ENCODE measurements at regions not wholly inside any gene's neighbourhood (a gene's known extent, or its start where the extent isn't known, plus 50 kb on each side); places are given as distances from the start of the nearest gene placed in this dataset.
"Not testable (repeated sequence)": the region's sequence is repeated elsewhere in the genome, so short reads cannot be mapped to it uniquely, and the experiment has no call there.

GRCh38 chr2:89756616-89757015 lies 1065.1 kb downstream of the RPIA start:
- H3K9me3 ChIP-seq (ENCODE audit: low read depth, low read length); H3K27me3 ChIP-seq (ENCODE audit: insufficient read depth, low read length); H4K20me1 ChIP-seq (ENCODE audit: insufficient read depth, low read length): not testable (repeated sequence)

GRCh38 chr2:89758332-89759026 lies 1067.0 kb downstream of the RPIA start:
- H3K36me3 ChIP-seq (ENCODE audit: insufficient read depth, low read length); H4K20me1 ChIP-seq (ENCODE audit: insufficient read depth, low read length); H3K27me3 ChIP-seq (ENCODE audit: insufficient read depth, low read length); H3K27ac ChIP-seq (ENCODE audit: low read depth, low read length); H3K79me2 ChIP-seq (ENCODE audit: insufficient read depth, low read length); H3K4me3 ChIP-seq (ENCODE audit: insufficient read depth, low read length); H3K4me2 ChIP-seq (ENCODE audit: insufficient read depth, low read length); H3K9me3 ChIP-seq (ENCODE audit: low read depth, low read length); H2AFZ ChIP-seq (ENCODE audit: low read length); DNase-seq (ENCODE audit: insufficient read length, low spot score, missing footprints); H3K4me1 ChIP-seq (ENCODE audit: insufficient read depth, low read length): not testable (repeated sequence)

More at GRCh38 chr2:89756616-89757015, 1065.1 kb downstream of the RPIA start:
- H3K36me3 ChIP-seq (ENCODE audit: insufficient read depth, low read length); H3K27ac ChIP-seq (ENCODE audit: low read depth, low read length); DNase-seq (ENCODE audit: insufficient read length, low spot score, missing footprints); H3K4me3 ChIP-seq (ENCODE audit: insufficient read depth, low read length); H2AFZ ChIP-seq (ENCODE audit: low read length); H3K4me1 ChIP-seq (ENCODE audit: insufficient read depth, low read length); H3K4me2 ChIP-seq (ENCODE audit: insufficient read depth, low read length); H3K79me2 ChIP-seq (ENCODE audit: insufficient read depth, low read length): not testable (repeated sequence)

- DNase-seq (ENCODE audit: insufficient read length, low spot score, missing footprints); H3K27ac ChIP-seq (ENCODE audit: low read depth, low read length); H3K36me3 ChIP-seq (ENCODE audit: insufficient read depth, low read length); H3K4me3 ChIP-seq (ENCODE audit: insufficient read depth, low read length); H4K20me1 ChIP-seq (ENCODE audit: insufficient read depth, low read length); H2AFZ ChIP-seq (ENCODE audit: low read length); H3K9me3 ChIP-seq (ENCODE audit: low read depth, low read length); H3K4me2 ChIP-seq (ENCODE audit: insufficient read depth, low read length); H3K4me1 ChIP-seq (ENCODE audit: insufficient read depth, low read length); H3K79me2 ChIP-seq (ENCODE audit: insufficient read depth, low read length); H3K27me3 ChIP-seq (ENCODE audit: insufficient read depth, low read length): not testable (repeated sequence)
These were observed 1069.3 kb downstream of the RPIA start for GRCh38 chr2:89760762-89761161.

- not testable (repeated sequence) for H3K79me2 ChIP-seq (ENCODE audit: insufficient read depth, low read length); H3K4me3 ChIP-seq (ENCODE audit: insufficient read depth, low read length); H3K27me3 ChIP-seq (ENCODE audit: insufficient read depth, low read length); H3K36me3 ChIP-seq (ENCODE audit: insufficient read depth, low read length); H4K20me1 ChIP-seq (ENCODE audit: insufficient read depth, low read length); H2AFZ ChIP-seq (ENCODE audit: low read length); H3K9me3 ChIP-seq (ENCODE audit: low read depth, low read length); DNase-seq (ENCODE audit: insufficient read length, low spot score, missing footprints); H3K4me2 ChIP-seq (ENCODE audit: insufficient read depth, low read length); H3K4me1 ChIP-seq (ENCODE audit: insufficient read depth, low read length); H3K27ac ChIP-seq (ENCODE audit: low read depth, low read length)
These were observed 1069.7 kb downstream of the RPIA start for GRCh38 chr2:89761171-89761570.

GRCh38 chr2:89761863-89762262 lies 1070.4 kb downstream of the RPIA start:
- not testable (repeated sequence) for H3K4me2 ChIP-seq (ENCODE audit: insufficient read depth, low read length)

GRCh38 chr2:89762461-89763253 lies 1071.2 kb downstream of the RPIA start:
- not testable (repeated sequence) for H3K4me2 ChIP-seq (ENCODE audit: insufficient read depth, low read length); H2AFZ ChIP-seq (ENCODE audit: low read length); H3K79me2 ChIP-seq (ENCODE audit: insufficient read depth, low read length); H3K27ac ChIP-seq (ENCODE audit: low read depth, low read length); H3K27me3 ChIP-seq (ENCODE audit: insufficient read depth, low read length); H3K36me3 ChIP-seq (ENCODE audit: insufficient read depth, low read length); H3K9me3 ChIP-seq (ENCODE audit: low read depth, low read length); H3K4me3 ChIP-seq (ENCODE audit: insufficient read depth, low read length); H3K4me1 ChIP-seq (ENCODE audit: insufficient read depth, low read length); H4K20me1 ChIP-seq (ENCODE audit: insufficient read depth, low read length)
- peak; percentile 35 for DNase-seq (ENCODE audit: insufficient read length, low spot score, missing footprints)

More at GRCh38 chr2:89761863-89762262, 1070.4 kb downstream of the RPIA start:
- not testable (repeated sequence) for H3K4me1 ChIP-seq (ENCODE audit: insufficient read depth, low read length); H3K27me3 ChIP-seq (ENCODE audit: insufficient read depth, low read length); H3K36me3 ChIP-seq (ENCODE audit: insufficient read depth, low read length); DNase-seq (ENCODE audit: insufficient read length, low spot score, missing footprints); H3K4me3 ChIP-seq (ENCODE audit: insufficient read depth, low read length); H3K27ac ChIP-seq (ENCODE audit: low read depth, low read length); H3K79me2 ChIP-seq (ENCODE audit: insufficient read depth, low read length); H4K20me1 ChIP-seq (ENCODE audit: insufficient read depth, low read length); H2AFZ ChIP-seq (ENCODE audit: low read length); H3K9me3 ChIP-seq (ENCODE audit: low read depth, low read length)

Data from osteoblast (primary cell).